ENCODE measurements at regions not wholly inside any gene's neighbourhood (a gene's known extent, or its start where the extent isn't known, plus 50 kb on each side); places are given as distances from the start of the nearest gene placed in this dataset.

- Mint-ChIP-seq H3K36me3 (no peaks in the 10 kb centered on the region), H3K4me3 (no peak overlapping the region), H3K27me3 (ENCODE audit: low read depth in 3 of 3) (peaks cover 6 to 13% (median 12%) of the 10 kb centered on the region in 3 donors), H3K27ac (no peak overlapping the region), H3K4me1 (no peaks in the 10 kb centered on the region), H3K9me3 (no peaks in the 10 kb centered on the region)
- Histone ChIP-seq H3K4me2 (replicated peaks; ENCODE audit: extremely low read depth, low read length, poor library complexity, severe bottlenecking) (no peak overlapping the region), H3K27me3 (ENCODE audit: control insufficient read depth in 2 of 2, insufficient read depth in 2 of 2, low read length in 2 of 2) (no peaks in the 10 kb centered on the region), H2AFZ (ENCODE audit: insufficient read depth, low read depth, low read length, poor library complexity, severe bottlenecking) (no peak overlapping the region), H4K20me1 (ENCODE audit: insufficient read depth, low read length) (no peaks in the 10 kb centered on the region), H3K4me3 (replicated peaks in 1 of 3; ENCODE audit: low read depth in 2 of 3, low read length in 3 of 3) (no peak overlapping the region), H3K4me1 (ENCODE audit: control insufficient read depth in 1 of 2, insufficient read depth in 2 of 2, low read length in 2 of 2) (no peaks in the 10 kb centered on the region), H3K27ac (ENCODE audit: low read depth in 1 of 2, low read length in 2 of 2) (no peak overlapping the region), H3K36me3 (replicated peaks in 1 of 2; ENCODE audit: control insufficient read depth in 1 of 2, insufficient read depth in 2 of 2, low read length in 2 of 2) (no peaks in the 10 kb centered on the region), H3K79me2 (ENCODE audit: insufficient read depth, low read length) (no peaks in the 10 kb centered on the region), H3K9ac (ENCODE audit: insufficient read depth, low read length, poor library complexity, severe bottlenecking) (no peak overlapping the region), H3K9me3 (replicated peaks in 1 of 2; ENCODE audit: control insufficient read depth in 1 of 2, insufficient read depth in 1 of 2, low read length in 2 of 2) (no peaks in the 10 kb centered on the region)
- no peak for TF ChIP-seq CTCF (IDR thresholded peaks at IDR 0.05)
- WGBS (ENCODE audit: insufficient coverage): 87% methylated on average over 16 of the region's 18 CpGs
- no peak for DNase-seq
- intact Hi-C loops (cut with micrococcal nuclease): no loop called here
Observed at GRCh38 chr2:240298803-240299709, 136.4 kb upstream of the GPC1 start.

GRCh38 chr2:240299710-240300068 lies 135.8 kb upstream of the GPC1 start:
- H3K4me3 Mint-ChIP-seq: no peak overlapping the region
- 77% methylated on average over 6 of the region's 7 CpGs for WGBS (ENCODE audit: insufficient coverage)

More at GRCh38 chr2:240299710-240300068, 135.8 kb upstream of the GPC1 start:
- H3K36me3 ChIP-seq (replicated peaks in 1 of 2; ENCODE audit: control insufficient read depth in 1 of 2, insufficient read depth in 2 of 2, low read length in 2 of 2): no peaks in the 10 kb centered on the region
- H2AFZ ChIP-seq (ENCODE audit: insufficient read depth, low read depth, low read length, poor library complexity, severe bottlenecking): no peak overlapping the region
- no peaks in the 10 kb centered on the region for H3K27me3 ChIP-seq (ENCODE audit: control insufficient read depth in 2 of 2, insufficient read depth in 2 of 2, low read length in 2 of 2)
- intact Hi-C loops (cut with micrococcal nuclease): no loop called here
- no peak overlapping the region for H3K9ac ChIP-seq (ENCODE audit: insufficient read depth, low read length, poor library complexity, severe bottlenecking)
- no peaks in the 10 kb centered on the region for H3K79me2 ChIP-seq (ENCODE audit: insufficient read depth, low read length)
- Mint-ChIP-seq H3K36me3 (no peaks in the 10 kb centered on the region), H3K27ac (no peak overlapping the region), H3K4me1 (no peaks in the 10 kb centered on the region), H3K27me3 (ENCODE audit: low read depth in 3 of 3) (peaks cover 6 to 14% (median 12%) of the 10 kb centered on the region in 3 donors), H3K9me3 (no peaks in the 10 kb centered on the region)
- H4K20me1 ChIP-seq (ENCODE audit: insufficient read depth, low read length): no peaks in the 10 kb centered on the region
- no peak overlapping the region for H3K4me2 ChIP-seq (replicated peaks; ENCODE audit: extremely low read depth, low read length, poor library complexity, severe bottlenecking)
- H3K4me3 ChIP-seq (replicated peaks in 1 of 3; ENCODE audit: low read depth in 2 of 3, low read length in 3 of 3): no peak overlapping the region
- H3K9me3 ChIP-seq (replicated peaks in 1 of 2; ENCODE audit: control insufficient read depth in 1 of 2, insufficient read depth in 1 of 2, low read length in 2 of 2): no peaks in the 10 kb centered on the region
- no peak for DNase-seq
- TF ChIP-seq CTCF (IDR thresholded peaks at IDR 0.05): no peak
- no peak overlapping the region for H3K27ac ChIP-seq (ENCODE audit: low read depth in 1 of 2, low read length in 2 of 2)
- H3K4me1 ChIP-seq (ENCODE audit: control insufficient read depth in 1 of 2, insufficient read depth in 2 of 2, low read length in 2 of 2): no peaks in the 10 kb centered on the region

Measured in CD14-positive monocyte (primary cell).